HG02973 (cell line): ENCODE measurements at regions not wholly inside any gene's neighbourhood (a gene's known extent, or its start where the extent isn't known, plus 50 kb on each side); places are given as distances from the start of the nearest gene placed in this dataset.
"Not testable (repeated sequence)": the region's sequence is repeated elsewhere in the genome, so short reads cannot be mapped to it uniquely, and the experiment has no call there.

ENCODE experiments used
- ATAC-seq: cut with Tn5 transposase; IDR thresholded peaks from one replicate; pipeline ENCODE4 v1.9.1; 2021; ENCODE audit warnings: moderate library complexity; ENCODE audit not compliant: unreplicated experiment

DNA sequence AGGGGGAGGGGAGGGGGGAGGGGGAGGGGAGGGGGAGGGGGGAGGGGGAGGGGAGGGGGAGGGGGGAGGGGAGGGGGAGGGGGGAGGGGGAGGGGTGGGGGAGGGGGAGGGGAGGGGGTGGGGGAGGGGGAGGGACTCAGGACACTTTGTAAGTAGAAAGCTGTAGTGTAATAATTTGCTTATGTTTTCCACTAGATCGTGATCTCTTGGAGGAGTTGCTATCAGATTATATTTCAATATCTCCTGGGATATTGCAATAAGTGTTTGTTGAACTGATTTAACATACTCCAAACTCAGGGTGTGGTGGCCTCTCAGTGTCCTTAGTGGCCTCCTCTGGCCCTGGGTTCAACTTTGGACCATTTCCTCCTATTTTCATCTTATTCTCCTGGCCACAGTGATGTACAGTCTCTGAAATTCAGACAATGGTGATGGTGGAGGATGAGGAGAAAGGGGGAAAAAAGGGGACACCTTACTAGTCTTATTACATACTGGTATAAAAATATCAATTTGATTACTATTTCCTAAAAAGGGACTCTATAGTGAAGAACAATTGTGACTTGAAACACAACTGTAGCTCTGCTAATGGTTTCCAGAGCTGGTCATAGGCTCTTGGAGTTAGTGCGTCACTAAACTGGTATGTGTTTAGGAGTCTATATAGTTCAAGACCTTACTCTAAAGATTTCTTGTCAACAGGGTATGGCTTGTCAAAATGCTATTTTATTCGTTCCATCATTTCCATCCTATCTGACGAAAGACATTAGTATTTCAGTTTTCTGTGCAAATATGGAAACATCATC, 89.6 kb downstream of the DDX1 start:
- no peak for ATAC-seq

GRCh38 chr2:15682354-15682753, 90.7 kb downstream of the DDX1 start:
- ATAC-seq, result no peak

GRCh38 chr2:15684161-15685039, 92.7 kb downstream of the DDX1 start:
- ATAC-seq, result no peak

DNA sequence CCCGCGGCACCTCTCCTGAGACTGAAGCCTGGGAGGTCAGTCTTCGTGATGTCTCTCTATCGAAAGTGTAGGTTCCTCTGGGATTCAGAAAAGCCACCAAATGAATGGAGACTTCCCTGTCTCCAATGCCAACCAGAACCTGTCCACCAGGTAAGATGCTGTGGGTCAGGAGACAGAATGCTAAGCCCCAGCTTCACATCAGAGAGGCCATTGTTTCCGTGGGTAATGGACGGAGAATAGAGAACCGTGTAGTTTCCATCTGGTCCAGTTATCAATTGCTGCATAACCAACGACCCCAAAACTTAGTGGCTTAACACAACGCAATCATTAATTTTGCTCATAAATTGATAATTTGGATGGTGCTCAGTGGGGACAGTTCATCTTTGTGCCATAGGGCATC, 93.5 kb downstream of the DDX1 start:
- no peak for ATAC-seq

DNA sequence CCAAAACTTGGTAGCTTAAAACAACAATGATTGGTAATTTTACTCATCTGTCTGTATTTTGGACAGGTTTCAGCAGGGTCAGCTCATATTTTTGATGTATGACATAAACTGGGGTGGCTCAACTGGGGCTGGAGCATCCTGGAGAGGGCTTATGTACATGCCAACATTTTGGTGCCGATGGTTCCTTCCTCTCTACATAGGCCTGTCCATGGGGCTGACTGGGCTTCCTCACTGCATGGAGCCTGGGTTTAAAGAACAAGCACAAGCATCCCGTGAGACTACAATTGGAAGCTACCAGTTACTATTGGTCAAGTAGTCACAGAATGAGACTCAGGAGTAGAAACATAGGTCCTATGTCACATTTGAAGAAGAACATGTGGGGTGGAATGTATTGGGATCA, 95.0 kb downstream of the DDX1 start:
- ATAC-seq, result no peak

DNA sequence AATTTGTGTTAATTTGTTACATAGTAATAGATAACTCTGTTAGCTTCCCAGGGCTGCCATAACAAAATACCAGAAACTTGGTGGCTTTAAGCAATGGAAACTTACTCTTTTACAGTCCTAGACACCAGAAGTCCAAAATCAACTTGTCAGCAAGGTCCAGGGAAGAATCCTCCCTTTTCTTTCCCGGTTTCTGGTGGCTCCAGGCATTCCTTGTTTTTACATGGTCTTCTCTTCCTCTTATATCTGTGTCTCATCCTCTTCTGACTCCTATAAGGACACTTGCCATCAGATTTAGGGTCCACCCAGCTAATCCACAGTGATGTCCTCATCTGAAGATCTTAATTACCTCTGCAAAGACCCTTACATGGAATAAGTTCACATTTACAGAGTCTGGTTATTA, 95.6 kb downstream of the DDX1 start:
- ATAC-seq, result no peak

- ATAC-seq, result no peak
Measured at GRCh38 chr2:15687720-15688119, 96.1 kb downstream of the DDX1 start.

GRCh38 chr2:15688924-15689568, 97.4 kb downstream of the DDX1 start:
- no peak for ATAC-seq

GRCh38 chr2:15689654-15690053, 98.0 kb downstream of the DDX1 start:
- ATAC-seq, result no peak

GRCh38 chr2:15691586-15692310, 100.1 kb downstream of the DDX1 start:
- no peak for ATAC-seq

GRCh38 chr2:15692551-15693377, 101.1 kb downstream of the DDX1 start:
- ATAC-seq, result no peak

- no peak for ATAC-seq
Measured at GRCh38 chr2:15693382-15693781, 101.7 kb downstream of the DDX1 start.

- no peak for ATAC-seq
Measured at GRCh38 chr2:15693926-15694588, 102.4 kb downstream of the DDX1 start.

- ATAC-seq, result no peak
Measured at GRCh38 chr2:15694589-15694986, 102.9 kb downstream of the DDX1 start.

- ATAC-seq, result no peak
Measured at GRCh38 chr2:15695582-15696330, 104.1 kb downstream of the DDX1 start.

DNA sequence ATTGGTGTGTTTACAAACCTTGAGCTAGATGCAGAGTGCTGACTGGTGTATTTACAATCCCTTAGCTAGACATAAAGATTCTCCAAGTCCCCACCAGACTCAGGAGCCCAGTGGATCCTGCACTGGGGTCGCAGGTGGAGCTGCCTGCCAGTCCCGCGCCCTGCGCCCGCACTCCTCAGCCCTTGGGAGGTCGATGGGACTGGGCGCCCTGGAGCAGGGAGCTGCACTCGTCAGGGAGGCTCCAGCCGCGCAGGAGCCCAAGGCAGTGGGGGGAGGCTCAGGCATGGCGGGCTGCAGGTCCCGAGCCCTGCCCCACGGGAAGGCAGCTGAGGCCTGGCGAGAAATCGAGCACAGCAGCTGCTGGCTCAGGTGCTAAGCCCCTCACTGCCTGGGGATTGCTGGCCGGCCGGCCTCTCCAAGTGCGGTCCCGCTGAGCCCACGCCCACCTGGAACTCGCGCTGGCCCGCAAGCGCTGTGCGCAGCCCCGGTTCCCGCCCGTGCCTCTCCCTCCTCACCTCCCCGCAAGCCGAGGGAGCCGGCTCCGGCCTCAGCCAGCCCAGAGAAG, 105.0 kb downstream of the DDX1 start:
- ATAC-seq, result not testable (repeated sequence)

DNA sequence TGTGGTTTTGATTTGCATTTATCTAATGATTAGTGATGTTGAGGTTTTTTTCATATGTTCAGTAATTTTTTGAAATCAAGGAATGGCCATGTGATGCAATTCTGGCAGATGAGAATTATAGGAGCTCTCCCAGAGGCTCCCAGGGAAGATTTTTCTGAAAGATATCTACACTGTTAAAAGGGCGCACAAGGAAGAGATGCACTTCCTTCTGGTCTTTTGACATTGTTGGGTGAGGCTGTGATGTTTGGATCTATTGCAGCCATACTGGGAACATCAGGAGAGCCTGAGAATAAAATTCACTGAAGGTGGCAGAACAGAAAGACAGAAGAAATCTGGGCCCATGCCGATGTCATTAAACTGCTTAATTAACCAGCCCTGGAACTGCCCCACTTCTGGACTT, 108.5 kb downstream of the DDX1 start:
- no peak for ATAC-seq

DNA sequence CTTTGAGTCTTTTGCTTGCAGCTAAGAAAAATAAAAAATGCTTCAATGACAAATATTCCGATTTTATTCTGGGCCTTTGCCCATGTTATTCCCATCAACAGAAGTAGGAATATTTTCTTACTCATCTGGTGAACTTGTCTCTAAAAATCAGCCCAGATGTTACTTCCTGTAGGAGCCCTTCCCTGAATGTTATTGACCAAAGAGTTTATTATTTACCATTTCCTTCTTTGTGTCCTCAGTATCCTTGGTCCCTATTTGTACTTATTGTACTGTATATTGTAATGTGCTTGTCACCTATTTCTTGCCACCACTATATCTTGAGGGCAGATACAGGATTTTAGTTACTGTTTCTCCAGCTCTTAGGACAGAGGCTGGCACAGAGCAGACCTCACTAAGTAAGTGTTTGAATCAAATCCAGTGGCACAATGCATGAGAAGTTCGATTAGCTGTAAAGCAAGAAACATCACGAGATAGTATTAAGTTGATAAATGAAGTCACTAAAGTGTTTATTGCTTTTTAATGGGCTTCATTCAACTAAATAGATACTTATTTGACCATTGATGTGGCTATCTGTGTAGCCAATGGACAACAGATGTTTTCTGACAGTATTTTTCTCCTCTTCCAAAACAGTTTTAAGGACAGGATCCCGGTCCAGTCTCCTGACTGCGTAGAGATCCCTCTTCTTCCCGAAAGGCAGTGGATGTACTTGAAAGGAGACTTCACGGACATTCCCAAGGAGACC, 109.1 kb downstream of the DDX1 start:
- no peak for ATAC-seq
